GM21717 (cell line): ENCODE measurements at regions not wholly inside any gene's neighbourhood (a gene's known extent, or its start where the extent isn't known, plus 50 kb on each side); places are given as distances from the start of the nearest gene placed in this dataset.
"Not testable (repeated sequence)": the region's sequence is repeated elsewhere in the genome, so short reads cannot be mapped to it uniquely, and the experiment has no call there.

ENCODE experiments used
- ATAC-seq: cut with Tn5 transposase; IDR thresholded peaks from one replicate; pipeline ENCODE4 v1.9.1; 2021; ENCODE audit warnings: mild to moderate bottlenecking, moderate library complexity; ENCODE audit not compliant: unreplicated experiment

GRCh38 chr3:102290241-102290640 is 144.6 kb upstream of the ZPLD1 start:
- ATAC-seq = no peak

- no peak for ATAC-seq
Measured at GRCh38 chr3:102295756-102296155, 139.1 kb upstream of the ZPLD1 start.

DNA sequence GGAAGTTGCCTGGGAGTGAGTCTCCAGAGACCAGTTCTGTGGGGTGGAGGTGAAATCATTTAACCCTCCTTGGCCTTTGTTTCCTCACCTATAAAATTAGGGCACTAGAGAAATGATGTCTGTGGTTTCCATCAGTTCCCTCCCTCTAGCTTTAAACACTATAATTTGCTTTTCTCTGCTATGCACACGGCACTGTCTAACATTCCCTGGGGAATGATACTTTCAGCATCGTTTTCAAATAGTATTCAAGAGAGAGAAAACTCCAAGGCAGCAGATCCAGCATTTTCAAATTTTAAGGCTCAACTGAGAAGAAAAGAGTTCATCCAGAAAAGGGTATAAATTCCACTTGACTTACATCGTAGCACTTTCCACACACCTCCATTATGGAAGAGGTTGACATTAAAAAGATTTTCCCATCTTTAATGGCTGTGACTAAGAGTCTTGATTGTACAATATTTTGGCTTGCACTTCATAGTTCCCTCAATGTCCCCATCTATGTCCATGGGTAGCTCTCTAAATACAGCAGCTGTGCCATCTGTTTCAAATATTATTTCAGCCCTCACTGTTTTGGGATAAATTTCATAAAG is 137.7 kb upstream of the ZPLD1 start:
- no peak for ATAC-seq

- peak; percentile 70 for ATAC-seq
Measured at GRCh38 chr3:102299125-102299877, 135.5 kb upstream of the ZPLD1 start.

DNA sequence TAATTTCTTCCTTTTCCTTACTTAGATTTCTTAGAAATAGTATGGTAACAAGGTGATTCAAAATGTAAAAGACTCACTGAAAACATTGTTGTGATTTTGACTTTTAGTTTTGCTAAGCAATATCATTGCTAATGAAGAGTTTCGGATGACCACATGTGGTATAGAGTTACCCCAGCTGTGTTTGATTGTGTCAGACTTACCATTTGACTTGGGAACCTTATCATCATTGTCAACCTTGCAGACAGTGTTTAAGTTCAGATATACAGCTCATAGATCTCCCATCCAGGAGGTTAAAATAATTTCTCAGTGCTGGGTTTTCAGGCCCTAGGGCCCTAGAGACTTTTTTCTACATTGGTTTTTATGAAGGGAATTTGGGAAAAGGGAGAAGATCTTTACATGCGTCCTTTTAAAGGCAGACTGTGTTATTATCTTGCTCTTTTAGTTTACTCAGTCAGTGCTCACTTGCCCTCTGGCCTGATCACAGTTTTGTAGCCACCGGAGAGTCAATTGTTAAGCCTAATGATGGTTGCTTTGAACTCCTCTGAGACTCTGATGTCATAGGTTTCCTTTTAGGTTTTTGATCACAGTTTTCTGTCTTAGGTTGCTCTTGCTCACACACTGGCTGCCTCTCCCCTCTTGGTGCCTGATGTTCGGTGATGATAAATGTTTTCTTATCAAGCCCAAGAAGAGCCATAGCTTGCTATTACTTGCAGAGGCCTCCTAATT is 133.5 kb upstream of the ZPLD1 start:
- ATAC-seq = no peak

GRCh38 chr3:102302020-102302419 is 132.8 kb upstream of the ZPLD1 start:
- ATAC-seq = no peak

- no peak for ATAC-seq
Measured at GRCh38 chr3:102304550-102304949, 130.3 kb upstream of the ZPLD1 start.

DNA sequence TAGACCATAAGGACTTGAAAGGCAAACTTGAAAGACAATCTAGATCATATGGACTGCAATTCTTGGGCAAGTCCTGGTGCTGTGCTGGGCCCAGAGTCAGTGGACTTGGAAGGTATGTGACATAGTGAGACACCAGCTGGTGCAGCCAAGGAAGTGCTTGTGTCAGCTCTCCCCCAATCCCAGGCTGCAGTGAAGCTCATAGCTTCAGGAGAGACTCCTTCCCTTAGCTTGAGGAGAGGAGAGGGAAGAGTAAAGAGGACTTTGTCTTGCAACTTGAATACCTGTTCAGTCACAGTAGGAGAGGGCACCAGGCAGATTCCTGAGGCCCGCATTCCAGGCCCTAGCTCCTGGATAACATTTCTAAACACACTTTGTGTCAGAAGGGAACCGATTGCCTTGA is 127.4 kb upstream of the ZPLD1 start:
- no peak for ATAC-seq

DNA sequence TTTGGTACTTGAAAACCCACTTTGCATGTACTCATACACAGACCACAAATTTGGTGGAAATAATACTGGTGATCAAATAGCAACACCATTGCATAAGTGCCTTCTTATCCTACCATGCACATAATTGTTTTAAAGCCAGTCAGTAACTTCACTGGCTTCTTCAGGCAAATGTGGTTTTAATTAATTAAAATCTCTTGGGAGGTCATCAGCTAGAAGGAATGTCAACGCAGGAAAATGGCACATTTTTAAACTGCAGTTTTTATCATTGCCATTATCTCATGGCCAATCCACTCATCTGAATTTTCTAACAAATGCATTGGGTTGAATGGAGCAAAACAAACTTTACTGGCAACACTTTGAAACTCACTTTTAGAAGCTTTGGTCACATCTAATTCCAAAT is 105.7 kb upstream of the ZPLD1 start:
- no peak for ATAC-seq

DNA sequence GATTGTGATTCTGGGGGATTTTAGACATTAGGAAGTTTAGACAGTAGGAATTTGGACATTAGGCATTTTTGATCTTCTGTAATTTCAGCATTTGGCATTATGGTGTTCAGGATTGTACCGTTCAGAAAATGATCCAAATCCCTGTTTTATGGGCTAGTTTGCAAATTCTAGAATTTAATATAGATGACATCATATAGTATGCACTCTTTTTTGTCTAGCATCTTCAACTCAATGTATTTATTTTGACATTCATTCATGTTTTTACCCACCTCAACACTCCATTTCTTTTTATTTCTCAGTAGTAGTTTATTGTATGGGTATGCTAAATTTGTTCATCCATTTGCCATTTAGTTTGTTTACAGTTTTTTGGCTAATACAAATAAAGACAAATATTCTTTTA is 105.3 kb upstream of the ZPLD1 start:
- no peak for ATAC-seq

- no peak for ATAC-seq
Measured at GRCh38 chr3:102332205-102332604, 102.6 kb upstream of the ZPLD1 start.

GRCh38 chr3:102332934-102333333 is 101.9 kb upstream of the ZPLD1 start:
- no peak for ATAC-seq

GRCh38 chr3:102336130-102336529 is 98.7 kb upstream of the ZPLD1 start:
- no peak for ATAC-seq

- ATAC-seq = no peak
Measured at GRCh38 chr3:102339671-102340070, 95.1 kb upstream of the ZPLD1 start.

GRCh38 chr3:102346897-102347296 is 87.9 kb upstream of the ZPLD1 start:
- ATAC-seq = no peak

DNA sequence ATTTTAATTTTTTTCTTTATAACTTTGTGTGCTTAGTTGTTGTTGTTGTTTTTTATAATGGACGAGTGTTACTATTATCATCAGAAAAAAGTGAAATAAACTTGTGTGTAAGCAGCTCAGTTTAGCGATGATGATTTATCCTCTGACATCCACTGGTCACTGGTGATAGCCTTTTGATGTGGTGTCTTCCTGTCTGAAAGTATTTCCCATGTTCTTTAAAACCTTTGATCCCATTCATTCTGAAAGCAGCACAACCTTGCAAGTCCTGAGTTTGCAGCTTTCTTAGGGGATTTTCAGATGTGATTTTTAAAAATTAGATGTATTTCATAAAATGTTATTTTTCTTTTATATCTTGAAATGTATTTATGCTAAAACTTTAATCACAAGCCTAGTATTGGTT is 85.9 kb upstream of the ZPLD1 start:
- ATAC-seq = no peak

GRCh38 chr3:102353148-102353547 is 81.7 kb upstream of the ZPLD1 start:
- ATAC-seq = no peak

- peak; percentile 63 for ATAC-seq
Measured at GRCh38 chr3:102353805-102354204, 81.0 kb upstream of the ZPLD1 start.

DNA sequence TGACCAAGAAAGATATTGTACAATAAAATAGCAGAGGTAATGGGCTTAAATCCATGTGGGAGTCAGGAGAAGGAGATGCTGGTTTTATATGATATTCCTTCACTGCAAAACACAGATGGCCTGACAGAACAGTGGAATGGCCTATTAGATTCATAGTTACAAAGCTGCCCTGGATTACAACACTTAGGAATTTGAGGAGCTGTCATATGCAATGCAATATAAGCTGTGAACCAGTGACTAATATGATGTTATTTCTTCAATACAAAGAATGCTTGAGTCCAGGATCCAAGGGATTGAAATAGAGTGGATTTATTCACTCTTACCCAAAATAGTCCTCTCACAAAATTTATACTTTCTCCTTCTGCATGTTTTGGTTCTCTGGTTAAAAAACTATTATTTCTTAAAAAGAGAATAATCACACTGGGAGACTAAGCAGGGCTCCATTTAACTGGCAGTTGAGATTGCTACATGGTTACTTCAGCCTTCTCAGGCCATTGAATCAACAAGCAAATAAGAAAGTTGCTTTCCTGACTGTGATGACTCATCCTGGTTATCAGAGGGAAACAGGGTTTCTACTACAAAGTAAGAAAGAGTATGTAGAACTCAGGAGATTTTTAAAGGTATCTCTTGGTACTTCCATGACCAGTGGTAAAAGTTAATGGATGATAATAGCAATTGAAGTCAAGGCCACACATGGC is 79.8 kb upstream of the ZPLD1 start:
- no peak for ATAC-seq

- no peak for ATAC-seq
Measured at GRCh38 chr3:102356506-102356905, 78.3 kb upstream of the ZPLD1 start.

GRCh38 chr3:102357313-102357712 is 77.5 kb upstream of the ZPLD1 start:
- not testable (repeated sequence) for ATAC-seq
